Adrenal gland (tissue), 5 donors: ENCODE measurements at regions not wholly inside any gene's neighbourhood (a gene's known extent, or its start where the extent isn't known, plus 50 kb on each side); places are given as distances from the start of the nearest gene placed in this dataset.
"Not testable (repeated sequence)": the region's sequence is repeated elsewhere in the genome, so short reads cannot be mapped to it uniquely, and the experiment has no call there.

ENCODE experiments used
- POLR2A ChIP-seq, 2 donors: fragments of 450-650 bp; IDR thresholded peaks; one replicate each; pipeline ENCODE4 v1.6.1; 2017; ENCODE audit warnings: antibody characterized with exemption in 2 of 2, mild to moderate bottlenecking in 2 of 2, moderate library complexity in 1 of 2
- TF ChIP-seq, protein P1 (sequence below), 6 experiments: fragments of 450-650 bp in 4 of 6; fragments of 200-600 bp in 2 of 6; sonication (generic) in 1 of 6; IDR thresholded peaks; 1 replicate in 5 of 6; 2 replicates in 1 of 6; pipeline versions ENCODE4 v1.5.1 to v1.8.0; 2016 to 2021; ENCODE audit warnings: antibody characterized with exemption in 6 of 6, mild to moderate bottlenecking in 2 of 6, moderate library complexity in 1 of 6
- donor health status: DM: no; HTN: no; CAD: no.

DNA sequence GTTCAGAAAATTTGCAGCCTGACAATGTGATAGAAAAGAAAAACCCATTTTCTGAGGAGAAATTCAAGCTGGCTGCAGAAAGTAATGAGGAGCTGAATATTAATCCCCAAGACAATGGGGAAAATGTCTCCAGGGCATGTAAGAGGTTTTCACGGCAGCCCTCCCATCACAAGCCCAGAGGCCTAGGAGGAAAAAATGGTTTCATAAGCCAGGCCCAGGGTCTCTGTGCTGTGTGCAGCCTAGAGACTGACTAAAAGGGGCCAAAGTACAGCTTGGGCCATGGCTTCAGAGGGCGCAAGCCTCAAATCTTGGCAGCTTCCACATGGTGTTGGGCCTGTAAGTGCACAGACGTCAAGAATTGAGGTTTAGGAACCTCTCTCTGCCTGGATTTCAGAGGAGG, 61.7 kb upstream of the DLG1 start:
- TF ChIP-seq, protein P1, sequence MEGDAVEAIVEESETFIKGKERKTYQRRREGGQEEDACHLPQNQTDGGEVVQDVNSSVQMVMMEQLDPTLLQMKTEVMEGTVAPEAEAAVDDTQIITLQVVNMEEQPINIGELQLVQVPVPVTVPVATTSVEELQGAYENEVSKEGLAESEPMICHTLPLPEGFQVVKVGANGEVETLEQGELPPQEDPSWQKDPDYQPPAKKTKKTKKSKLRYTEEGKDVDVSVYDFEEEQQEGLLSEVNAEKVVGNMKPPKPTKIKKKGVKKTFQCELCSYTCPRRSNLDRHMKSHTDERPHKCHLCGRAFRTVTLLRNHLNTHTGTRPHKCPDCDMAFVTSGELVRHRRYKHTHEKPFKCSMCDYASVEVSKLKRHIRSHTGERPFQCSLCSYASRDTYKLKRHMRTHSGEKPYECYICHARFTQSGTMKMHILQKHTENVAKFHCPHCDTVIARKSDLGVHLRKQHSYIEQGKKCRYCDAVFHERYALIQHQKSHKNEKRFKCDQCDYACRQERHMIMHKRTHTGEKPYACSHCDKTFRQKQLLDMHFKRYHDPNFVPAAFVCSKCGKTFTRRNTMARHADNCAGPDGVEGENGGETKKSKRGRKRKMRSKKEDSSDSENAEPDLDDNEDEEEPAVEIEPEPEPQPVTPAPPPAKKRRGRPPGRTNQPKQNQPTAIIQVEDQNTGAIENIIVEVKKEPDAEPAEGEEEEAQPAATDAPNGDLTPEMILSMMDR (IDR thresholded peaks at IDR 0.05), result not testable (repeated sequence)
- TF ChIP-seq POLR2A (IDR thresholded peaks at IDR 0.05), result not testable (repeated sequence)
